NK-92 (cell line): ENCODE measurements at regions not wholly inside any gene's neighbourhood (a gene's known extent, or its start where the extent isn't known, plus 50 kb on each side); places are given as distances from the start of the nearest gene placed in this dataset.
"Not testable (repeated sequence)": the region's sequence is repeated elsewhere in the genome, so short reads cannot be mapped to it uniquely, and the experiment has no call there.

ENCODE experiments used
- DNase-seq: peaks from one replicate; lab custom pipeline; 2025; ENCODE audit not compliant: unreplicated experiment; lab: John Stamatoyannopoulos, UW

GRCh38 chr2:144625226-144625625, 105.3 kb upstream of the ZEB2 start:
- DNase-seq = no peak

GRCh38 chr2:144624451-144624850, 104.5 kb upstream of the ZEB2 start:
- no peak for DNase-seq

- not testable (repeated sequence) for DNase-seq
These were observed 102.5 kb upstream of the ZEB2 start for GRCh38 chr2:144622373-144622772.

- DNase-seq = no peak
These were observed 101.3 kb upstream of the ZEB2 start for GRCh38 chr2:144621266-144621665.

DNA sequence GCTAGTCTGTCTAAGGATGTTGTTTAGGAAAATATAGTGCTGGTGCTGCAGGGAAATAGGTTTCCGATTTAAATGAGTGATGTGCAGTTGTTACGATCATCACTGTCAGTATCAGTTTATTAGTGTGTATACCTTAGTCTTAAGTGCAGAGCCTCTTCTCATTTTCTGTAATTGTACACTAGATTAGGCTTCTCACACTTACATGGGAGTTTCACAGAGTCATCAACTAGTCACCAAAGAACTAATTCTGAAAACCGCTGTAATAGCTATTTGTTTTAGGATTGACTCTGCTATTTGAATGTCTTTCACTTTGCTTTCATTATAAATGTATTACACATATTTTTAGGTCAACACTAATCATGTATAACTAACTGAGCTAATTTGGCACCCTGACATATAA, 99.8 kb upstream of the ZEB2 start:
- DNase-seq = no peak

DNA sequence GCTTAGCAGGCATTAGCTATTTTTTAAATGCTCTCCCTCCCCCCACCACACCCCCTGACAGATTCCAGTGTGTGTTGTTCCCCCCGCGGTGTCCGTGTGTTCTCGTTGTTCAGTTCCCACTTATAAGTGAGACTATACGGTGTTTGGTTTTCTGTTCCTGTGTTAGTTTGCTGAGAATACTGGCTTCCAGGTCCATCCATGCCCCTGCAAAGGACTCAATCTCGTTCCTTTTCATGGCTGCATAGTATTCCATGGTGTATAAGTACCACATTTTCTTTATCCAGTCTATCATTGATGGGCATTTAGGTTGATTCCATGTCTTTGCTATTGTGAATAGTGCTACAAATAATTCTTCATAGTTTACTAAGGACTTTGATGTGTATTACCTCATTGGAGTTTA, 97.3 kb upstream of the ZEB2 start:
- not testable (repeated sequence) for DNase-seq

- DNase-seq = no peak
These were observed 96.1 kb upstream of the ZEB2 start for GRCh38 chr2:144615866-144616565.

GRCh38 chr2:144607891-144608521, 88.1 kb upstream of the ZEB2 start:
- no peak for DNase-seq

DNA sequence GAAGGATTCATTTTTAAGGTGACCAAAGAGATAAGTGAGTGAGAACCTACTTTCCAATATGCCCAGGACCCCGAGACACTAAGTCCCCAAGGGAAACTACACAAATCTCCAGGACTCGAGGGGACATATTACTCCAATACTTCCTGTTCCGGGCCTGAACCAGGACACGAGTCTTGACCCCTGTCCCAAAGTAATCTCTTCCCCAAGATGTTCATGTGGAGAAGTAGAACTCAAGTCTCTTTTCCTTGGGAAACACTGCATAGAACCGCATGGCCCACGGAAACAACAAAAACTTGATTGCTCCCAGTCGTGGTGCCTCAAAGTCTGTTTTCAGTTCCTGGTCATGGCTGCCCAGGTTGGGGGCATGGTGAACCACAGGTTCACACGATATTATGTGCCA, 87.2 kb upstream of the ZEB2 start:
- no peak for DNase-seq

DNA sequence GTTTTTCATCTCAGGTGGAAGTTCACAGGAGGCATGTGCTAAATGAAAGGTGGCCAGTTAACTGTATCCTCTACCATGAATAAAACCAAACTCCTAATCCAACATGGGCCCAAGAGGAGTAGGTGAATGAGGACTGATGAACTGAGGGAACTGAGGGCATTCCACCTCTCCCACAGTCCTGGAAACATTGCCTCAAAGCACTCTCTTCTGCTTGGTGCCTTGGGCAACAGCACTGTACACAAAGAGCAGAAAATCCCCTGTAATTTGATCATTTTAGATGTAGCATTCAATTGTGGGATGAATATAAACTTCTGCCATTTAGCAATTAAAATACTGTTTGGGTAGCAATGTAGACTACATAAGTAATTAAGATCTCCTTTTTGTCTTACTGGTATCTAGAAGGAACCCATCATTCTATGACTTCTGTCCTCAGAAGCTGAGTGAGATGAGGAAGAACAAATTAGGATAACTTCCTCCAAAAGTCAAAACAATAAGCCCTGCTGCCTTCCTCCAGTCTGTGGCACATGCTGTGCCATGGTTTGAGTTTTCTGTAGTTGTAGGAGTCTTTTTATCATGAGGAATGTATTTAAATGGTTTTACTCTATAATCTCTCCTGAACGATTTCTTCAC, 86.7 kb upstream of the ZEB2 start:
- no peak for DNase-seq

DNA sequence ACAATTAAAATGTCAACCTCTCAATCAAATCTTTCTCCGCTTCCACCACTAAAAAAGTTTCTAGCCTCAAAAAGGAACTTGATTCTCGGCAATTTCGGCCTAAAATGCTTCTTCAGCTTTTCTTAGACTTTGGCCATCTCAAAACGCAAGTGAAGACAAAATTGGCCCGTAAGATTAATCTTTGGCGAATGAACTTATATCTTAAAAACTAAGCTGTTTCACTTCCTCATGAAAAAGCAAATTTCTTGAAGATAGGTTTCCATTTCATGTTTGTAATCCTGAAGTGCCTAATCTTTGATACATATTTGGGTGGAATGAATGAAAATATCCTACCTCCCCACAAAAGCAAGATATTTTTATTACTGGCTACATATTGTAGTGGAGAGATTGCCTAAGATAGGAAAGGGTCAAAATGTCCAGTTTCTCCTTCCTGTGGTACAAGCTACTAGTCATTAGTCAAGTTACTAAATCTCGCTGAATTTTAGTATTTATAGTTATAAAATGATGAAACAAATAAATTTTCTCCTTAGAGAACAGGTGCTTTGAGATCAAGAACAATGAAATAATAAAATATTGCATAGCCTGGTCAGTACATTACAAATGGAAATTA, 85.4 kb upstream of the ZEB2 start:
- no peak for DNase-seq

DNA sequence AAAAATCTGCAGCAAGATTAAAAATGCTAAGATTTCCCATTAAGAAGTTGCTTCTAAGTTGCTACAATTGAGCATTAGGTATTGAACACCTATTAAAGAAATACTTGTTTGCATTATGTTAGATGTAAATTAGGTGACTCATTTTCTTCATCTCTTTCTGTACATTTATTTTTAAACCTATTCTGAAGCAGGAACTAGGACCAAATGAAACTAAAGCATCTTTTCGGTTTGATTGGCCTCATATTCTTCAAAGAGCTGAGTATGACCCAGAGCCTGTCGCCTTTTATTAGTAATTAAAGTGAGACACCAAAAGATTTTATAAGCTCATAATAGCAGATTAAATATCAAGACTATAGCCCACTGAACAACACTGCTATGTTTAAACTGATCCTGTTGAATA, 83.4 kb upstream of the ZEB2 start:
- DNase-seq = no peak

DNA sequence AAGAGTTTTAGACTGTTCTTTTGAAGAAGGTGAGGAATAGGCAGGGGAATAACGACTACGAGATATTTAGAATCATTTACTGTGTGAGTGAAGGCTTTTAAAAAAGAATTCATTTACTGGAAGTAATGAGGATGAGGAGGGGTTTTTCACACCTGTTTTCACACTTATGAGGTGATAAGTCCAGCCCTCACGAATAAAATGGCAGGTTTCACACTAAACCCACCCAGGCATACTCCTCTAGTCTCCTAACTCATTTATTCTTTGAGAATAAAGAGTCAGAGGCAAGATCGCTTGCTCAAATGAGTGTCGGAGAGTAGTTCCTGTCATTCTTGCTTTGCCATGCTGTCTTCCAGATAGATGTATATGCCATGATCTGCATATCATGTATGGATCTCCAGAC, 79.0 kb upstream of the ZEB2 start:
- no peak for DNase-seq

GRCh38 chr2:144597894-144598593, 78.1 kb upstream of the ZEB2 start:
- DNase-seq = no peak

- no peak for DNase-seq
These were observed 77.5 kb upstream of the ZEB2 start for GRCh38 chr2:144597388-144597787.

DNA sequence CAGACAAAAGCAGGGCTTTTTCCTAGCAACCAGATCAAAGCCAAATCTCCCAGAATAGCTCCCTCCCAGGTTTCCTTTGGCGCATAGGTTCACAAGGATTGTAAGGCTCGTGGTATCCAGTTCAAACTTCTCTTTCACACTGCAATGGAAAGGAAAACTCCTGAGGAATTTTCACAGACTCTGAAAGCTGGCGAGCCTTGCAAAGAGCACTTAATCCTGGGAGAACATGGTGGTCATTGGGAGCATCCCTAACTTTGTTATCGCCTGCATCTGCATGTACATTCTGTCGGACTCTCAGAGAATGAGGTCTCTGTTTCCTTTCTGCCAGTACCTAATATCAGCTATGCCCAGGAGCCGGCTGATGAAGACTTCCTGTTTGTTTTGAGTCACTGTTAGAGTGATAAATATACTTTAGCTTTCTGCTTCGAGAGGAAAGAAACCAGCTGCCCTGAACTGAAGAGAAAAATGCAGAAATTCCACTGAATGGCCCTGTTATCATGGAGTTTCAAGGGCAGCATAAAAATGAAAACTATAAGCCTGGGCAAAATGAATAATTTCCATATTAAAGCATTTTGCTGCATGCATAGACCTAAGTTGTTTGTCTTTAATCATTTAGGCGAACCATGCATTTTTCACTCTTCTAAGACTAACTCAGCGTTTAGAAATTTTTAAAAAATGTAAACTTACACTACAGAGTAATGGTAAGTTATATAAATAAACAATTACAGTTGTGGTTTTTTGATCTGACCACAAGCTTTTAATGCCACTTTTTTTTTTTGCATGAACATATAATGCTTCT, 76.4 kb upstream of the ZEB2 start:
- DNase-seq = no peak

GRCh38 chr2:144595686-144596072, 75.8 kb upstream of the ZEB2 start:
- DNase-seq = no peak

- no peak for DNase-seq
These were observed 75.4 kb upstream of the ZEB2 start for GRCh38 chr2:144595279-144595678.

DNA sequence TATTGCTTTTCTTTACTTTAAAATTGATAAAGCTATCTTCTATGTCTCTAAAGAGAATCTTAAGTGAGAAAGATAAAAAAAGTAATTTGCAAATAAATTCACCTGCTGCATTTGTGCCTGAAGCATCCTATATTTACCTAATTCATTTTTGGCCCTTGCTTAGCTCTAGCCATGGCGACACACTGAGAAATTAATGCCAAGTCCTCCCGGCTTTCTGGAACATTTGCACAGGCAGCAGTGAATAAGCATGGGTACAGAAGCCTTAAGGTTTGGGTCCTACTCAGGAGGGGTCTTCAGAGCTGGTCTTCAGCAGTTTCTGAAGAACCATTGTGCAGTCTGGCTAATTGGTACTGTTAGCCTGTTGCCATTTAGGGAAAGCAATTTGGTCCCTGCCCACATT, 73.9 kb upstream of the ZEB2 start:
- no peak for DNase-seq

- DNase-seq = no peak
These were observed 72.8 kb upstream of the ZEB2 start for GRCh38 chr2:144592500-144593256.
